Fibroblast of mammary gland (primary cell): ENCODE measurements at regions not wholly inside any gene's neighbourhood (a gene's known extent, or its start where the extent isn't known, plus 50 kb on each side); places are given as distances from the start of the nearest gene placed in this dataset.

ENCODE experiments used
- DNase-seq: peaks from one replicate; pipeline ENCODE4 v3.0.0-alpha.2; 2010; ENCODE audit warnings: low read depth
- H3K4me3 ChIP-seq: 2 replicates; pipeline ENCODE4 v1.5.1; 2011; ENCODE audit warnings: low read depth, mild to moderate bottlenecking, low read length, moderate library complexity; ENCODE audit not compliant: control insufficient read depth
- TF ChIP-seq, protein P1 (sequence below): conservative IDR thresholded peaks from 2 replicates; pipeline ENCODE4 v1.5.1; 2011; ENCODE audit warnings: low read depth, low read length, inconsistent platforms; ENCODE audit not compliant: control insufficient read depth, insufficient read depth

DNA sequence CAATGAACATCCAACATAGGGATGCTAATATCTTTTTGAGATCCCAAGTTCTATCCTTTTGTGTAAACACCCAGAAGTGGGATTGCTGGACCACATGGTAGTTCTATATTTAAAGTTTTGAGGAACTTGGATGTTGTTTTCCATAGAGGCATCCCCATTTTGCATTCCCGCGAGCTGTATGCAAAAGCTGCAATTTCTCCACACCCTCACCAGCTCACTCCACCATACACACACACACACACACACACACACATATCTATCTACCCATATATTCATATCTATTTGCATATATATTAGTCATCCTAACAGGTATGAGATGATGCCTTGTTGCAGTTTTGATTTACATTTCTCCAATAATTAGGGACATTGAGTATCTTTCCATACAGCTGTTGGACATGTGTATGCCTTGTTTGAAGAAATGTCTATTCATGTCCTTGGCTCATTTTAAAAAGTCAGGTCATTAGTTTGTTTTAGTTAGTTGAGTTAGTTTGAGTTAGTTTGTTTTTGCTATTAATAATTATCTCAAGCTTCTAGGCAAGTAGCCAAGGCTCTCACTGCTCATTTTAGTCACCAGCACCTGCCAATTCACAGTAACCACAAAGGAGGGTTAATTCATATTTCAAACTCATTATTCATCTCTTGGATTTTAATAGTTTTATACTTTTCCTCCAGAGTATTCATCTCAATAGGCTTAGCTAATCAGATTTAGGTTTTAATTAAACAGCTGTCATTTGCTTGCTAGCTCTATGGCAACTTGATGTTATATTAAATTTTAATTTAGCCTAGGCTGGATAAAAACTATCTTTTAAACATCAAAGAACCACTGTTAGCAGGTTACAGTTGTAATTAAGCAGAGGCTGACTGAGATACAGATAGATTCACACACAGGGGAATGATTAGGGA is 1435.9 kb upstream of the TMEM132C start:
- TF ChIP-seq, protein P1, sequence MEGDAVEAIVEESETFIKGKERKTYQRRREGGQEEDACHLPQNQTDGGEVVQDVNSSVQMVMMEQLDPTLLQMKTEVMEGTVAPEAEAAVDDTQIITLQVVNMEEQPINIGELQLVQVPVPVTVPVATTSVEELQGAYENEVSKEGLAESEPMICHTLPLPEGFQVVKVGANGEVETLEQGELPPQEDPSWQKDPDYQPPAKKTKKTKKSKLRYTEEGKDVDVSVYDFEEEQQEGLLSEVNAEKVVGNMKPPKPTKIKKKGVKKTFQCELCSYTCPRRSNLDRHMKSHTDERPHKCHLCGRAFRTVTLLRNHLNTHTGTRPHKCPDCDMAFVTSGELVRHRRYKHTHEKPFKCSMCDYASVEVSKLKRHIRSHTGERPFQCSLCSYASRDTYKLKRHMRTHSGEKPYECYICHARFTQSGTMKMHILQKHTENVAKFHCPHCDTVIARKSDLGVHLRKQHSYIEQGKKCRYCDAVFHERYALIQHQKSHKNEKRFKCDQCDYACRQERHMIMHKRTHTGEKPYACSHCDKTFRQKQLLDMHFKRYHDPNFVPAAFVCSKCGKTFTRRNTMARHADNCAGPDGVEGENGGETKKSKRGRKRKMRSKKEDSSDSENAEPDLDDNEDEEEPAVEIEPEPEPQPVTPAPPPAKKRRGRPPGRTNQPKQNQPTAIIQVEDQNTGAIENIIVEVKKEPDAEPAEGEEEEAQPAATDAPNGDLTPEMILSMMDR: no peak
- no peak for DNase-seq
- no peak overlapping the region for H3K4me3 ChIP-seq

DNA sequence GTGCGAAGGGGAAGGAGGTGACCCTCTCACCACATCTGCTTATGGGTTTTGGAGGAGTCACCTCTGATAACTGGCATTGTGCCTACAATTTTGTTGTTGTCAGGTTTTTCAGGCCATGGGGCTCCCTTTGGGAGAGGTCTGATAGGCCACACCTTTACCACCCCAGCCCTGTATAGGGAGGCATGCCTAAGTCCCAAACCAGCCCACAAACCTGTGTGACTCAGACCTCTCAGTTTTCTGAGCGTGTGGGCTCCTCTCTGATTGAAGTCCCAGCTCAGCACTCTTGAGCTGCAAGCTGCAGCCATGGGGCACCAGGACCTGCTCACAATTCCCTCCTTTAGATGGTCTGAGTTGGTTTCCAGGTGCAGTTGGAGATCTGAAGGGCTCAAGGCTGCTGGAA is 1429.3 kb upstream of the TMEM132C start:
- no peak for DNase-seq
- TF ChIP-seq, protein P1: no peak
- no peak overlapping the region for H3K4me3 ChIP-seq

DNA sequence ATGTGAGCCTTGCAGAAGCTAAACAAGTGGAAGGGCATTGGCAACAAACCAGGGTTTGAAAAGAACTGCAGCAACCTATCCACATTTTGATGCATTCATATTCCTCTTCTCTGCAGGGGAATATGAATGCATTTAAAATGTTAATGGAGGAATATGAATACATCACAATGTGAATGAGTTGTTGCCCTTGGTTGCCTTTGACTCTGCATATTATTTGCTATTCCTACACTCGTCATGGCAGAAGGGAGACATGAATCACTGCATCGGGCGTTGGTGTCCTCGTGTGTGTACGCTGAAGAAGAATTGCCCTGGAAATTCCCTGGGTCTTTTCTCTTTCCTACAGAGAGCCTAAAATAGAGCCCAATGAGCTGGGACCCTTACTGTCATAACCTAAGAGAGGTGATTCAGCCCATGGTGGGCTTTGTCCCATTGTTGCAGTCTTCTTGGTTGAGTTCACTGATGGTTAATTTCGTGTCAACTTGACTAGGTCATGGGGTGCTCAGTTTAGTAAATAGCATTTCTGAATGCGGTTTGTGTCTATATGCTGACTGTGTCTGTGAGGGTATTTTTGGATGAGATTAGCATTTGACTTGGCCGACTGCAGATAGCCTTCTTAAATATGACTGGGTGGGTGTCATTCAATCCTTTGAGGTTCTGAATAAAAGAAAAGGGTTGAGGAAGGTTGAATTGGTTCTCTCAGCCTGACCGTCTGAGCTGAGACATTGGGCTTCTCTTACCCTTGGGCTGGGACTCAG is 1422.9 kb upstream of the TMEM132C start:
- TF ChIP-seq, protein P1: no peak
- H3K4me3 ChIP-seq: no peak overlapping the region
- DNase-seq: no peak

DNA sequence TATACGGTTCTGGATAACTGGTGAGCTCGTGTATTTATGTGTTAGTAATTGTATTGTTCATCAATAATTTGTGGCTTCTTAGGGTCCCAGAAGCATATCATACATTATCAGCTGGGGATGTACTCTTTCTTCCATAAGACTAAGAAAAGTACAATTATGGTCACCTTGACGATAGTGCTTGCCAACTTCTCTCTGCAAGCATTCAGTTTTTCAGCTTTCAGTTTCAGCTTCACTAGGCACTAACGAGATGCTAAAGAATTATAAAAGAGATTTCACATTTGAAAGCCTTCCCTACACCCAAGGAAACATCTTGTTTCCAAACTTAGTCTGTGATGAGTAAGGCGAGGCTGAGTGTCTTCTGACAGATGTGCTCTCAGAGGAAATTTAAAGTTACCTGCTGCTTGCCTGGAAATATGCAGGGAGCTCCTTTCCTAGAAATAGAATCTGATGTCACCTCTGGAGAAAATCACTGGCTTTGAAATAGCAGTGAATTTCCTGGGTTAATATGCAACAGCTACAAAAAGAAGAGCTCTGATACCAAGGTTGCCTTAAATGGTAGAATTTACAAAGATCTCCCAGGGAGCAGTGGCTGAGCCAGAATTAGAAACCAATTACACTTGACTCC is 1419.9 kb upstream of the TMEM132C start:
- no peak overlapping the region for H3K4me3 ChIP-seq
- DNase-seq: no peak
- TF ChIP-seq, protein P1: no peak

DNA sequence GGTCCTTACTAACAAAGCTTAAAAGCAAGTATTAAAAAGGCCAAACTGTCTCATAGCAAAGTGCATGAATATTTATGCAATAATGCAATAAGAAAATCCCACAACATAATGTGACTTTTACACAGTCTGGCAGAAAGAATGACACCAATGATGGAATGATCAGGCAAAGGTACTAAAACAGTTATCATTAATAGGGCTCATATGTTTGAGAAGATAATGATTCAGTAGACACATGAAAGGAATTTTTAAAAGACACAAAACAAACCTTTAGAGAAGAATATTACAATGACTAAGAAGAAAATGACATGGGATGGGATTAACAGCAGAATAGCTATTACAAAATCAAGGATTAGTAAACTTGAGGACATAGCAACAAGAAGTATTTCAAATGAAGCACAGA is 1411.2 kb upstream of the TMEM132C start:
- no peak overlapping the region for H3K4me3 ChIP-seq
- TF ChIP-seq, protein P1: no peak
- no peak for DNase-seq

DNA sequence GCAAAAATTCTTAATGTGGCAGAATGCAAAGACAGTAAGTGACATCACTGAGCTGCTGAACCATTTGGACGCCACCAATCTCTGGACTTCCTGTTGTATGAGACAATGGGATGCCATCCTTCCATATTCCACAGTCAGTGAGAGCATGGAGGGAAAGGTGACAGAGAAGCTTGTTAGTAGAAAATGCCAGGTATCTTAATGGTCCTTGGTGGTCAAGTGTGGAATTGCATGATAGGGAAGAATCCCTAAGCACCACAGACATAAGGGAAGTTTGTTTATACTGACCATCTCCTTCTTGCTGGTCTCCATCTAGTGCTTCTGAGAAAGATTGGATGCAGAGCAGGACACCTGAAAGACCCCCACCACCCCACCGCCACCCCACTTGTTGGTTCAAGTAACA is 1410.0 kb upstream of the TMEM132C start:
- TF ChIP-seq, protein P1: no peak
- no peak overlapping the region for H3K4me3 ChIP-seq
- no peak for DNase-seq
